Esophagus muscularis mucosa (tissue), 4 donors: ENCODE measurements at regions not wholly inside any gene's neighbourhood (a gene's known extent, or its start where the extent isn't known, plus 50 kb on each side); places are given as distances from the start of the nearest gene placed in this dataset.

Source experiments
- EP300 ChIP-seq: sonication (generic); formaldehyde crosslinking; IDR thresholded peaks from one replicate; pipeline ENCODE4 v1.6.1; 2017; ENCODE audit warnings: antibody characterized with exemption
- POLR2A ChIP-seq: fragments of 450-650 bp; IDR thresholded peaks from one replicate; pipeline ENCODE4 v1.6.1; 2017; ENCODE audit warnings: antibody characterized with exemption, moderate library complexity, mild to moderate bottlenecking, low read depth
- POLR2AphosphoS5 ChIP-seq, 2 donors: sonication (generic); formaldehyde crosslinking; IDR thresholded peaks; one replicate each; pipeline ENCODE4 v1.6.1; 2017; ENCODE audit warnings: antibody characterized with exemption in 2 of 2
- TF ChIP-seq, protein P1 (sequence below), 3 experiments: fragments of 200-600 bp in 2 of 3; fragments of 450-650 bp in 1 of 3; sonication (generic) in 2 of 3; IDR thresholded peaks; one replicate each; pipeline ENCODE4 v1.5.1; 2017 to 2019; ENCODE audit warnings: antibody characterized with exemption in 3 of 3, mild to moderate bottlenecking in 2 of 3, moderate library complexity in 1 of 3

DNA sequence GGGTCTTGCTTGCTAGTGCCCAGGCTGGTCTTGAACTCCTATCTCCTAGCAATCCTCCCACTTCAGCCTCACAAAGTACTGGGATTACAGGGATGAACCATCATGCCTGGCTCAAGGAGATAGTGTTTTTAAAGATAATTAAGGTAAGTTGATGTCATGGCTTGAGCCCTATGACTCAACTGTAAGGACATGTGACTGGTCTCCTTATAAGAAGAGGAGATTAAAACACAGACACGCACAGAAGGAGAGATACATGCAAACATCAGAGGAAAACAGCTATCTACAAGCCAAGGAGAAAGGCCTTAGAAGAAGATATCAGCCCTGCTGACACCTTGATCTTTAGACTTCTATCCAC is 220.4 kb upstream of the GADL1 start:
- TF ChIP-seq, protein P1, sequence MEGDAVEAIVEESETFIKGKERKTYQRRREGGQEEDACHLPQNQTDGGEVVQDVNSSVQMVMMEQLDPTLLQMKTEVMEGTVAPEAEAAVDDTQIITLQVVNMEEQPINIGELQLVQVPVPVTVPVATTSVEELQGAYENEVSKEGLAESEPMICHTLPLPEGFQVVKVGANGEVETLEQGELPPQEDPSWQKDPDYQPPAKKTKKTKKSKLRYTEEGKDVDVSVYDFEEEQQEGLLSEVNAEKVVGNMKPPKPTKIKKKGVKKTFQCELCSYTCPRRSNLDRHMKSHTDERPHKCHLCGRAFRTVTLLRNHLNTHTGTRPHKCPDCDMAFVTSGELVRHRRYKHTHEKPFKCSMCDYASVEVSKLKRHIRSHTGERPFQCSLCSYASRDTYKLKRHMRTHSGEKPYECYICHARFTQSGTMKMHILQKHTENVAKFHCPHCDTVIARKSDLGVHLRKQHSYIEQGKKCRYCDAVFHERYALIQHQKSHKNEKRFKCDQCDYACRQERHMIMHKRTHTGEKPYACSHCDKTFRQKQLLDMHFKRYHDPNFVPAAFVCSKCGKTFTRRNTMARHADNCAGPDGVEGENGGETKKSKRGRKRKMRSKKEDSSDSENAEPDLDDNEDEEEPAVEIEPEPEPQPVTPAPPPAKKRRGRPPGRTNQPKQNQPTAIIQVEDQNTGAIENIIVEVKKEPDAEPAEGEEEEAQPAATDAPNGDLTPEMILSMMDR (IDR thresholded peaks at IDR 0.05): no peak
- TF ChIP-seq POLR2A: no peak
- no peak for TF ChIP-seq EP300
- no peak for TF ChIP-seq POLR2AphosphoS5 (IDR thresholded peaks at IDR 0.05)
